Mesothelial cell of epicardium (in vitro differentiated cells): ENCODE measurements at regions not wholly inside any gene's neighbourhood (a gene's known extent, or its start where the extent isn't known, plus 50 kb on each side); places are given as distances from the start of the nearest gene placed in this dataset.
"Not testable (repeated sequence)": the region's sequence is repeated elsewhere in the genome, so short reads cannot be mapped to it uniquely, and the experiment has no call there.

Experiments used
- DNase-seq, 2 experiments: peaks; one replicate each; pipeline ENCODE4 v3.0.0; 2021; ENCODE audit warnings: low spot score in 2 of 2; ENCODE audit not compliant: unreplicated experiment in 2 of 2
- H3K27ac Mint-ChIP-seq: 2 replicates; pipeline ENCODE4 v1.8.0; 2021; ENCODE audit warnings: mixed read lengths
- H3K27me3 Mint-ChIP-seq: 2 replicates; pipeline ENCODE4 v1.8.0; 2021; ENCODE audit warnings: low read depth, mixed read lengths
- H3K36me3 Mint-ChIP-seq: 2 replicates; pipeline ENCODE4 v1.8.0; 2021; ENCODE audit warnings: mixed read lengths
- H3K4me1 Mint-ChIP-seq: 2 replicates; pipeline ENCODE4 v1.8.0; 2021; ENCODE audit warnings: mixed read lengths
- H3K4me3 Mint-ChIP-seq: 2 replicates; pipeline ENCODE4 v1.8.0; 2021; ENCODE audit warnings: mild to moderate bottlenecking, moderate library complexity, mixed read lengths
- H3K9me3 Mint-ChIP-seq: 2 replicates; pipeline ENCODE4 v1.8.0; 2021; ENCODE audit warnings: mixed read lengths
- TF ChIP-seq, protein P1 (sequence below): fragments of 200-600 bp; sonication (generic); IDR thresholded peaks from one replicate; pipeline ENCODE4 v1.5.0; 2021; ENCODE audit warnings: antibody characterized with exemption; ENCODE audit not compliant: unreplicated experiment

DNA sequence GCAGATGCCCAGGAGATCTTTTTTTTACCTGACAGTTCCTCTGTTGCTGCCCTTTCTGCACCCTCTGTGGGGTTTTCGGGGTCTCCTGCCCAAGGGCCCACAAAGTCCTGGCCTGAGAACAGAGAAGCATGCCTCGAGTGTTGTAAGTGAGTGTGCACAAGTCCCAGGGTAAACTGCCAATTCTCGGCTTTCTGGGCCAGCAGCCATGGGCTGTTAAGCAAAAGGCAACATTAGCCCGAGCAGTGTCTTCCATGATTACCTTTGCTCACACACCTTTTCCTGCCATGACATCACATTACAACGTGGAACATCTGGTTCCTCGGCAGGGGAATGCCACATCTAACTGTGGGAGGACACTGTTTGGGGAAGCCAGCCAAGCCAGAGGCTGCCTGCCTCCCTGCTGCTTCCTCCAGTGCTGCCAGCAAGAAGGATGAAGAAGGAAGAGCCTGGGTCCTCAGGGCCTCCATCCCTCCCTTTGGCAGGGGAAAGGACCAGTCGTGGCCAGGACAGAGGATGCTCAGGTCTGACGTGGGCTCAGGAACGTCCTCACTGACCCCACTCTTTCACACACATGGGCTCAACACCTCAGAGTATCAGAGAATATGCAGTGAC lies 485.9 kb downstream of the OMA1 start:
- H3K4me1 Mint-ChIP-seq = no peaks in the 10 kb centered on the region
- H3K9me3 Mint-ChIP-seq = no peaks in the 10 kb centered on the region
- no peak for DNase-seq
- no peaks in the 10 kb centered on the region for H3K36me3 Mint-ChIP-seq
- TF ChIP-seq, protein P1, sequence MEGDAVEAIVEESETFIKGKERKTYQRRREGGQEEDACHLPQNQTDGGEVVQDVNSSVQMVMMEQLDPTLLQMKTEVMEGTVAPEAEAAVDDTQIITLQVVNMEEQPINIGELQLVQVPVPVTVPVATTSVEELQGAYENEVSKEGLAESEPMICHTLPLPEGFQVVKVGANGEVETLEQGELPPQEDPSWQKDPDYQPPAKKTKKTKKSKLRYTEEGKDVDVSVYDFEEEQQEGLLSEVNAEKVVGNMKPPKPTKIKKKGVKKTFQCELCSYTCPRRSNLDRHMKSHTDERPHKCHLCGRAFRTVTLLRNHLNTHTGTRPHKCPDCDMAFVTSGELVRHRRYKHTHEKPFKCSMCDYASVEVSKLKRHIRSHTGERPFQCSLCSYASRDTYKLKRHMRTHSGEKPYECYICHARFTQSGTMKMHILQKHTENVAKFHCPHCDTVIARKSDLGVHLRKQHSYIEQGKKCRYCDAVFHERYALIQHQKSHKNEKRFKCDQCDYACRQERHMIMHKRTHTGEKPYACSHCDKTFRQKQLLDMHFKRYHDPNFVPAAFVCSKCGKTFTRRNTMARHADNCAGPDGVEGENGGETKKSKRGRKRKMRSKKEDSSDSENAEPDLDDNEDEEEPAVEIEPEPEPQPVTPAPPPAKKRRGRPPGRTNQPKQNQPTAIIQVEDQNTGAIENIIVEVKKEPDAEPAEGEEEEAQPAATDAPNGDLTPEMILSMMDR = no peak
- peaks cover 30% of the 10 kb centered on the region for H3K27me3 Mint-ChIP-seq
- H3K27ac Mint-ChIP-seq = no peak overlapping the region
- H3K4me3 Mint-ChIP-seq = no peak overlapping the region

GRCh38 chr1:58059789-58060188 lies 486.7 kb downstream of the OMA1 start:
- Mint-ChIP-seq H3K4me1 (no peaks in the 10 kb centered on the region), H3K27ac (no peak overlapping the region), H3K9me3 (no peaks in the 10 kb centered on the region), H3K4me3 (no peak overlapping the region), H3K27me3 (peaks cover 32% of the 10 kb centered on the region), H3K36me3 (no peaks in the 10 kb centered on the region)
- no peak for DNase-seq
- TF ChIP-seq, protein P1 = no peak

- no peak overlapping the region for H3K27ac Mint-ChIP-seq
These were observed 488.2 kb downstream of the OMA1 start for GRCh38 chr1:58058323-58058722.

DNA sequence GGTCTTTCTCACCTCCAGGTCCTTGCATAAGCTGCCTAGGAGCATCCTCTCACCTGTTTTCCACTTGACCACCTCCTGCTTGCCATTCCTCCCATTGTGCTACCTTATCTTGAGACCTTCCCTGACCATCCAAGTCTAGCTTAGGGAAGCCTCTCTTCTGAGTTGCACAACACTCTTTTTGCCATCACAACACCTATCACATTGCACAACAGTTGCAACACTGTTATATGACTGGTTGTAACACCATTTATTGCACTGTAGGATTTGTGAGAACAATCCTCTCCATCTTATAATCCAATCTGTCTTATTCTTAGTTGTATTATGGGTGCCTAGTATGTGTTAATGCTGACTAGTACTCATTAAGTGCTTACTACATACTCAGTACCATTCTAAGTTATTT lies 488.7 kb downstream of the OMA1 start:
- H3K4me3 Mint-ChIP-seq = no peak overlapping the region
- H3K36me3 Mint-ChIP-seq = no peaks in the 10 kb centered on the region
- TF ChIP-seq, protein P1 = no peak
- no peak overlapping the region for H3K27ac Mint-ChIP-seq
- no peak for DNase-seq
- peaks cover 32% of the 10 kb centered on the region for H3K27me3 Mint-ChIP-seq
- no peaks in the 10 kb centered on the region for H3K4me1 Mint-ChIP-seq
- peaks cover 4% of the 10 kb centered on the region for H3K9me3 Mint-ChIP-seq

More at GRCh38 chr1:58058323-58058722, 488.2 kb downstream of the OMA1 start:
- H3K27me3 Mint-ChIP-seq = peaks cover 32% of the 10 kb centered on the region
- peaks cover 4% of the 10 kb centered on the region for H3K9me3 Mint-ChIP-seq
- TF ChIP-seq, protein P1 = no peak
- no peak for DNase-seq
- no peaks in the 10 kb centered on the region for H3K4me1 Mint-ChIP-seq
- H3K4me3 Mint-ChIP-seq = no peak overlapping the region
- no peaks in the 10 kb centered on the region for H3K36me3 Mint-ChIP-seq

DNA sequence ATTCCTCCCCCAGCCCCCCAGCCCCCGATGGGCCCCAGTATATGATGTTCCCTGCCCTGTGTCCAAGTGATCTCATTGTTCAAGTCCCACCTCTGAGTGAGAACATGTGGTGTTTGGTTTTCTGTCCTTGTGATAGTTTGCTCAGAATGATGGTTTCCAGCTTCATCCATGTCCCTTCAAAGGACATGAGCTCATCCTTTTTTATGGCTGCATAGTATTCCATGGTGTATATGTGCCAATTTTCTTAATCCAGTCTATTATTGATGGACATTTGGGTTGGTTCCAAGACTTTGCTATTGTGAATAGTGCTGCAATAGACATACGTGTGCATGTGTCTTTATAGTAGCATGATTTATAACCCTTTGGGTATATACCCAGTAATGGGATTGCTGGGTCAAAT lies 495.3 kb downstream of the OMA1 start:
- DNase-seq, H3K4me1 Mint-ChIP-seq, H3K27ac Mint-ChIP-seq, H3K36me3 Mint-ChIP-seq, H3K27me3 Mint-ChIP-seq, H3K4me3 Mint-ChIP-seq: not testable (repeated sequence)
- peaks cover 11% of the 10 kb centered on the region for H3K9me3 Mint-ChIP-seq

GRCh38 chr1:58047265-58047858 lies 499.2 kb downstream of the OMA1 start:
- no peak overlapping the region for H3K27ac Mint-ChIP-seq
- H3K4me3 Mint-ChIP-seq = no peak overlapping the region
- H3K9me3 Mint-ChIP-seq = peaks cover 2% of the 10 kb centered on the region
- DNase-seq = no peak
- no peaks in the 10 kb centered on the region for H3K4me1 Mint-ChIP-seq
- no peaks in the 10 kb centered on the region for H3K36me3 Mint-ChIP-seq
- H3K27me3 Mint-ChIP-seq = peaks cover 9% of the 10 kb centered on the region
- TF ChIP-seq, protein P1 = peak; percentile 57
